ENCODE measurements at regions not wholly inside any gene's neighbourhood (a gene's known extent, or its start where the extent isn't known, plus 50 kb on each side); places are given as distances from the start of the nearest gene placed in this dataset.

DNA sequence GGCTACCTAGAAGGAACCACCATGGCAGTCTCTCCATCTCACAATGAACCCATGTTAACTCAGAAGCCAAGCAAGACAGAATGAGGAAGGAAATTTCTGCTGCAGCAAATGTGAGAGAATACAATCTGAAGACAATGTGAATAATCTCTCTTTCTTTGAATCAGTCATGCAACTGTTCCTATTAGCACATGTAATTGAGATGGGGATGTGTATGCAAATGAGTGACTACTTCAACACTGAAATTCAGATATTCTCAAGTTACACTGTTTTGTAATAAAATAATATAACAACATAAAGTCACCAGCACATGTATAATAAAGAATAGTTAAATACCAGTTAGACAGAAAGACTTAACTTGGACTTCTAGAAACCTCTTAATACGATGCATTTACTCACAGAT is 1200.6 kb upstream of the PIK3C3 start:
- TF ChIP-seq CTCF (conservative IDR thresholded peaks at IDR 0.05; ENCODE audit: low read depth, low read length): no peak
- no peaks in the 10 kb centered on the region for H3K27me3 ChIP-seq (ENCODE audit: insufficient read depth, low read depth)
- no peak overlapping the region for H3K4me3 ChIP-seq (IDR thresholded peaks at IDR 0.05; ENCODE audit: insufficient read depth, low read depth, low read length)
- no peak overlapping the region for H2AFZ ChIP-seq (ENCODE audit: low read depth)
- H3K4me1 ChIP-seq (ENCODE audit: low read depth, poor library complexity, severe bottlenecking): no peaks in the 10 kb centered on the region
- H3K79me2 ChIP-seq (ENCODE audit: insufficient read depth, low read depth): no peaks in the 10 kb centered on the region
- no peaks in the 10 kb centered on the region for H3K36me3 ChIP-seq (ENCODE audit: insufficient read depth)
- H4K20me1 ChIP-seq (ENCODE audit: insufficient read depth): no peaks in the 10 kb centered on the region
- no peak overlapping the region for H3K4me2 ChIP-seq
- no peak overlapping the region for H3K9ac ChIP-seq
- H3K27ac ChIP-seq: no peak overlapping the region

- Histone ChIP-seq H3K4me2 (no peak overlapping the region), H3K27ac (no peak overlapping the region), H3K4me1 (ENCODE audit: low read depth, poor library complexity, severe bottlenecking) (no peaks in the 10 kb centered on the region), H3K27me3 (ENCODE audit: insufficient read depth, low read depth) (no peaks in the 10 kb centered on the region), H3K4me3 (IDR thresholded peaks at IDR 0.05; ENCODE audit: insufficient read depth, low read depth, low read length) (no peak overlapping the region), H3K36me3 (ENCODE audit: insufficient read depth) (no peaks in the 10 kb centered on the region), H2AFZ (ENCODE audit: low read depth) (no peak overlapping the region), H3K9ac (no peak overlapping the region), H4K20me1 (ENCODE audit: insufficient read depth) (no peaks in the 10 kb centered on the region), H3K79me2 (ENCODE audit: insufficient read depth, low read depth) (no peaks in the 10 kb centered on the region)
- TF ChIP-seq CTCF (conservative IDR thresholded peaks at IDR 0.05; ENCODE audit: low read depth, low read length): no peak
These were observed 1202.7 kb upstream of the PIK3C3 start for GRCh38 chr18:40752316-40752715.

GRCh38 chr18:40751186-40751585 is 1203.8 kb upstream of the PIK3C3 start:
- H3K27ac ChIP-seq: no peak overlapping the region

DNA sequence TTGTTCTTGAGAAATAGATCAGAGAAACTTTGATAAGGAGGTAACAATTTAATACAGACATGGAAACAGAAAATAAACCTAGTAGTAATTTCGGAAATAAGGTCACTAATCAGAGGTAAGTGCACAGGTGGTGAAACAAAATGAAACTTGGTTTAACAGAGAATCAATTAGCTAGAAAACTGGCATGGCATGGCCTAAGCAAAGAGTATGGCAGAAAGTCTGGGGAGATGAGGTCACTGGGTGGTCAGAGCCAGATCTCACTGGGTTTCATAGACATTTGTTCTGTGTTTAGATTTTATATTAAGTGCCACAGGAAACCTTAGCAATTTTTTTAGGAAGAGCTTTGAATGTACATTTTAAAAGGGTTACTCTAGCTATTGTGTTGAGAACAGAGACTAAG is 1216.0 kb upstream of the PIK3C3 start:
- Histone ChIP-seq H3K79me2 (ENCODE audit: insufficient read depth, low read depth) (no peaks in the 10 kb centered on the region), H3K27ac (peak overlapping the region; percentile 67), H3K4me1 (ENCODE audit: low read depth, poor library complexity, severe bottlenecking) (peaks cover 40% of the 10 kb centered on the region)

More at GRCh38 chr18:40751186-40751585, 1203.8 kb upstream of the PIK3C3 start:
- TF ChIP-seq CTCF (conservative IDR thresholded peaks at IDR 0.05; ENCODE audit: low read depth, low read length): no peak
- no peaks in the 10 kb centered on the region for H3K36me3 ChIP-seq (ENCODE audit: insufficient read depth)
- no peaks in the 10 kb centered on the region for H4K20me1 ChIP-seq (ENCODE audit: insufficient read depth)
- no peak overlapping the region for H3K4me3 ChIP-seq (IDR thresholded peaks at IDR 0.05; ENCODE audit: insufficient read depth, low read depth, low read length)
- no peak overlapping the region for H3K9ac ChIP-seq
- no peaks in the 10 kb centered on the region for H3K27me3 ChIP-seq (ENCODE audit: insufficient read depth, low read depth)
- H3K79me2 ChIP-seq (ENCODE audit: insufficient read depth, low read depth): no peaks in the 10 kb centered on the region
- no peak overlapping the region for H2AFZ ChIP-seq (ENCODE audit: low read depth)
- H3K4me1 ChIP-seq (ENCODE audit: low read depth, poor library complexity, severe bottlenecking): no peaks in the 10 kb centered on the region
- no peak overlapping the region for H3K4me2 ChIP-seq

More for the DNA sequence above, 1216.0 kb upstream of the PIK3C3 start:
- no peak for TF ChIP-seq CTCF (conservative IDR thresholded peaks at IDR 0.05; ENCODE audit: low read depth, low read length)
- no peak overlapping the region; the same call in 1 of the 2 replicates for H3K9ac ChIP-seq
- no peak overlapping the region for H2AFZ ChIP-seq (ENCODE audit: low read depth)
- H3K36me3 ChIP-seq (ENCODE audit: insufficient read depth): no peaks in the 10 kb centered on the region
- peak overlapping the region; percentile 59 for H3K4me2 ChIP-seq
- no peaks in the 10 kb centered on the region for H3K27me3 ChIP-seq (ENCODE audit: insufficient read depth, low read depth)
- H4K20me1 ChIP-seq (ENCODE audit: insufficient read depth): no peaks in the 10 kb centered on the region
- H3K4me3 ChIP-seq (IDR thresholded peaks at IDR 0.05; ENCODE audit: insufficient read depth, low read depth, low read length): no peak overlapping the region
